Parathyroid adenoma (tissue), 2 donors: ENCODE measurements at regions not wholly inside any gene's neighbourhood (a gene's known extent, or its start where the extent isn't known, plus 50 kb on each side); places are given as distances from the start of the nearest gene placed in this dataset.

Experiments used
- H2AFZ ChIP-seq: fragments of 300-600 bp; sonication (generic); one replicate; pipeline ENCODE4 v1.7.0; 2017; ENCODE audit warnings: antibody characterized with exemption, mild to moderate bottlenecking
- H3K27ac ChIP-seq: fragments of 300-600 bp; sonication (generic); one replicate; pipeline ENCODE4 v1.7.0; 2017
- H3K27me3 ChIP-seq: fragments of 300-600 bp; sonication (generic); one replicate; pipeline ENCODE4 v1.7.0; 2017; ENCODE audit warnings: low read length; ENCODE audit not compliant: control insufficient read depth, insufficient read depth
- H3K36me3 ChIP-seq: fragments of 300-600 bp; sonication (generic); one replicate; pipeline ENCODE4 v1.7.0; 2017; ENCODE audit warnings: low read length; ENCODE audit not compliant: control insufficient read depth, insufficient read depth
- H3K4me1 ChIP-seq: fragments of 300-600 bp; sonication (generic); one replicate; pipeline ENCODE4 v1.7.0; 2017; ENCODE audit warnings: control low read depth
- H3K4me2 ChIP-seq: fragments of 300-600 bp; sonication (generic); one replicate; pipeline ENCODE4 v1.7.0; 2017; ENCODE audit warnings: low read length
- H3K4me3 ChIP-seq: fragments of 300-600 bp; sonication (generic); one replicate; pipeline ENCODE4 v1.7.0; 2017; ENCODE audit warnings: low read depth, low read length
- H3K79me2 ChIP-seq: fragments of 300-600 bp; sonication (generic); one replicate; pipeline ENCODE4 v1.7.0; 2017; ENCODE audit warnings: control low read depth
- H3K9ac ChIP-seq: fragments of 300-600 bp; sonication (generic); one replicate; pipeline ENCODE4 v1.7.0; 2017; ENCODE audit warnings: mild to moderate bottlenecking
- H3K9me3 ChIP-seq: fragments of 300-600 bp; sonication (generic); one replicate; pipeline ENCODE4 v1.7.0; 2017; ENCODE audit warnings: low read length; ENCODE audit not compliant: control insufficient read depth
- CTCF ChIP-seq: fragments of 300-600 bp; sonication (generic); IDR thresholded peaks from one replicate; pipeline ENCODE4 v1.7.0; 2017; ENCODE audit warnings: antibody characterized with exemption, mild to moderate bottlenecking
- donor health status: primary hyperparathyroidism.

GRCh38 chr7:81331061-81332018 lies 412.5 kb upstream of the SEMA3C start:
- no peaks in the 10 kb centered on the region for H3K9me3 ChIP-seq
- H3K79me2 ChIP-seq, result no peaks in the 10 kb centered on the region
- no peaks in the 10 kb centered on the region for H3K27me3 ChIP-seq
- H3K4me1 ChIP-seq, result no peaks in the 10 kb centered on the region
- H3K4me3 ChIP-seq, result no peak overlapping the region
- H3K4me2 ChIP-seq, result no peak overlapping the region
- no peak for TF ChIP-seq CTCF
- no peaks in the 10 kb centered on the region for H3K36me3 ChIP-seq
- no peak overlapping the region for H2AFZ ChIP-seq
- no peak overlapping the region for H3K27ac ChIP-seq
- no peak overlapping the region for H3K9ac ChIP-seq

- Histone ChIP-seq H3K4me3 (no peak overlapping the region), H2AFZ (no peak overlapping the region), H3K9me3 (no peaks in the 10 kb centered on the region), H3K4me1 (no peaks in the 10 kb centered on the region), H3K79me2 (no peaks in the 10 kb centered on the region), H3K27ac (no peak overlapping the region), H3K27me3 (no peaks in the 10 kb centered on the region), H3K36me3 (no peaks in the 10 kb centered on the region), H3K4me2 (no peak overlapping the region), H3K9ac (no peak overlapping the region)
- no peak for TF ChIP-seq CTCF
These were observed 411.3 kb upstream of the SEMA3C start for GRCh38 chr7:81330108-81330507.

GRCh38 chr7:81327468-81328266 lies 408.8 kb upstream of the SEMA3C start:
- Histone ChIP-seq H3K4me1 (no peaks in the 10 kb centered on the region), H3K27ac (no peak overlapping the region), H2AFZ (no peak overlapping the region), H3K4me3 (no peak overlapping the region), H3K9me3 (no peaks in the 10 kb centered on the region), H3K79me2 (no peaks in the 10 kb centered on the region), H3K27me3 (no peaks in the 10 kb centered on the region), H3K4me2 (no peak overlapping the region), H3K36me3 (no peaks in the 10 kb centered on the region), H3K9ac (no peak overlapping the region)
- TF ChIP-seq CTCF, result no peak

GRCh38 chr7:81321949-81322348 lies 403.1 kb upstream of the SEMA3C start:
- Histone ChIP-seq H3K4me2 (no peak overlapping the region), H3K27ac (no peak overlapping the region), H2AFZ (no peak overlapping the region), H3K4me3 (no peak overlapping the region), H3K27me3 (no peaks in the 10 kb centered on the region), H3K9me3 (no peaks in the 10 kb centered on the region), H3K79me2 (no peaks in the 10 kb centered on the region), H3K9ac (no peak overlapping the region), H3K4me1 (no peaks in the 10 kb centered on the region), H3K36me3 (no peaks in the 10 kb centered on the region)
- TF ChIP-seq CTCF, result no peak
